GM19455 (cell line): ENCODE measurements at regions not wholly inside any gene's neighbourhood (a gene's known extent, or its start where the extent isn't known, plus 50 kb on each side); places are given as distances from the start of the nearest gene placed in this dataset.

Source experiments
- ATAC-seq: cut with Tn5 transposase; IDR thresholded peaks from one replicate; pipeline ENCODE4 v1.9.1; 2021; ENCODE audit not compliant: unreplicated experiment

DNA sequence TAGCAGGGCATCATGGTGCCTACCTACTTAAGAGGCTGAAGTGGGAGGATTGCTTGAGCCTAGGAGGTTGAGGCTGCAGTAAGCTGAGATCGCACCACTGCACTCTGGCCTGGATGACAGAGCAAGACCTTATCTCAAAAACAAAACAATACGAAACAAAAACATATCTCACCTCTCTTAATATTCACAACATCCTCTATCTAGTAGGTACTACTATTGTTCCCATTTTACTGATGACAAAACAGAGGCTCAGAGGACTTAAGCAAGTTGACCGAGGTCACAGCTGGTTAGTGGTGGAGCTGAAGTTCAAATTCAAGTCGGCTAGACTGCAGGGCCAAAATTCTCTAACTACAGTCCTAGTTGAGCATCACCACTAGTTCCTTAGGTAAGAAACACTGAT lies 172.3 kb upstream of the EEA1 start:
- no peak for ATAC-seq

DNA sequence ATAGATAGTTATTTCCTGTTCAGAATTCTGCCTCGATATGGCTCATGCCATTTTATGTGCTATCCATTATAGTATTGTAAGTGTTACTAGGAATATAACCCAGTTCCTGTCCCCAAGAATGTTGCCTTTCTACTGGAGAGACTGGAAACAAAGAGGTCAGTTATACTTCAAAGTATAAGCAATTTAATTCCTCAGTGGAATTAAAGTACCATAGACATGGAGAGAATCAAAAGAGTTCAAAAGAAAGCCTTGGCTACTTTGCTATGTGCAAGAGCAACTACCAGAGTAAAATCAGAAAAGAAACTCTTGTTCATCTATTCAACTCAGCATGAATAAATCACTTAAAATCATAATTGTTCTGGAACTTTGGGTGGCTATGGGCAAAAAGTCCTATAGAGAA lies 173.2 kb upstream of the EEA1 start:
- ATAC-seq, result no peak

DNA sequence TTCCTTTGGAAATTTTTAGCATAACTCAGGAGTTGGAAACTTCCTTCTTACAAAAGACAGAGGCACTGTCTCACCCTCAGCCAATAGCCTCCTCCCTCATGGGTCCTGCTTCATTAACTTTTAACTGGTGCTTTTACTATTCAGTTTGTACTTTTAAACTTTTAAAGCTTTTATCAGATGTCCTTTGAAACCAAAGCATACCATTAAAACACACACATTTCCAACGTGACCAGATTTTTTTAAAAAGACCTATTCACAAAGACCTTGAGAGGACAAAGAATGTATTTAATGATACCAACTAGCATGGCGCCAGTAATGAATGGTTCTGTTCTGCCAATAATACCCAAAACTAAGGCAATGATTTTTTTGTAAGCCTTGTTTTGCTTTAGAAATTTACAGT lies 173.6 kb upstream of the EEA1 start:
- no peak for ATAC-seq

DNA sequence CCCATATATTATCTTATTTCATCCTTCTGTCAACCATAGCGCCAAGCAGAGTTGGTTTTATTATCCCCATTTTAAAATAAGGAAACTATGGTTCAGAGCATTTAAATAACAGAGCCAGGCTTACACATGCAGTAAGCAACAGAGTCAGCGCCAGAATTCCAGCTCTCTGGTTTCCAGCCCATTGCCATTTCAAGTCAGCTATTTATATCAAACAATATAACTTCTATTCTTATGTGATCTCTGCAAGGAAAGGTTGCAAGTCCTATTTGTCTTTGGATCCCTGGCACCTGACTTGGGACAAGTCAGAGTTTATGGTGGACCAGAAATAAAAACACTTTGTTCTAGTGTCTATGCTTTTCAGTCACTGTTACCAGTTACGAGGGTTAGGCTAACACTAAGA lies 174.1 kb upstream of the EEA1 start:
- no peak for ATAC-seq

DNA sequence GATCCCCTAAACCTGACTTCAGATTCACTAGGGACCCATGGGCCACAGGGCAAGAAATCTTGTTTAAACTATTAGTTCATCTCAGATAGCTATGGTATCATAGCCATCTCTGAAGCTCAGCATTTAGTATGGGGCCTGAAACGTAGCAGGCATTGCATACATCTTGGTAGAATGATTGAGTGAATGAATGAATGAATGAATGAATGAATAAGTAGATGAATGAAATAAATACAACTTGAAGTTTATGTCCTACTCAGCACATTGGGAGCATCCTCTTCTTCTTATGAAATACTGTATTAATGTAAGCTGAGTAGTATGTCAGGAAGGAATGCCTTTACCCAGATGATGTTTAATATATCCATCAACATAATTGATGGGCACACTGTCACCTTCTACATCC lies 175.4 kb upstream of the EEA1 start:
- no peak for ATAC-seq

DNA sequence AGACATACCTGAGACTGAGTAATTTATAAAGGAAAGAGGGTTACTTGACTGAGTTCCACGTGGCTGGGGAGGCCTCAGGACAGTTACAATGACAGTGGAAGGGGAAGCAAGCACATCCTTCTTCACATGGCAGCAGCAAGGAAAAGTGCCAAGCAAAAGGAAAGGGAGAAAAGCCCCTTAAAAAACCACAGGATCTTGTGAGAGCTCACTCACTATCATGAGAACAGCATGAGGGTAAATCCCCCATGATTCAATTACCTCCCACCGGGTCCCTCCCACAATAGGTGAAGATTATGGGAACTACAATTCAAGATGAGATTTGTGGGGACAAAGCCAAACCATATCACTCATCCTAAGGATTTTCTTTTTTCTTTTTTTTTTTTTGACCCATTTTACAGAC lies 177.8 kb upstream of the EEA1 start:
- no peak for ATAC-seq

DNA sequence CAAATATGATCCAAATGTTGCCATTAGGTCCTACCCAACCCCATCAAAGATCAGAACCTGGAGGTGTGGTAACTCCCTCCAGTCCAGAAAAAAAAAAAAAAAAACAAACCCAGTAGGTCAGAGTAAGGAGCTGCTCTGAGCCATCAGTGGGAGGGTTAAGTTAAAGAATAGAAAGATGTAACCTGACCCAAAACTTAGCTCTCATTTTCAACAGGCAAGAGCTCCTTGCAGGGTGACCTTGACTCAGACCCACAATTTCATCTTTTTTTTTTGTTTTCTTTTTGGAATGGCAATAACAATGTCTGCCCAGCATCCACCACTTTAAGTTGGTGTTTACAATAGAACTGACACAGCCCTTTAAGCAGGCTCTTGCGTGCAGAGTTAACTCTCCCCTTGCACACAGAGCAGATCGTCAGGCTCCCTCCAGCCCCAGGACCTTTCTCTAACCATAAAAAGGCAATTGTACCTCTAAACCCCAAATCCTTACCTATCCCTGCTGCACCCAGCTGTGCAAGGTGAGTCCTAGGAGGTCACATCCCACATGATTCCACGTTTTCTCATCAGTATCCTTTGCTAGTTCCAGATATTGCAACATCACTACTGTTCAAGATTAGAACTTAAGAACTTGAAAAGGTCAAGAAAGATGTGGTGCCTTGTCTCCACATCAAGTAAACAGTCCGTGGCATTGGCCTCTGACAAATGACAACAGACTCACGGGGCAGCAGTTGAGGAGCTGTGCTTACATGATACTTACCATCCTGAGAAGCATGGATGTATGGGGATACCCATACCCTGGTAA lies 178.6 kb upstream of the EEA1 start:
- no peak for ATAC-seq

DNA sequence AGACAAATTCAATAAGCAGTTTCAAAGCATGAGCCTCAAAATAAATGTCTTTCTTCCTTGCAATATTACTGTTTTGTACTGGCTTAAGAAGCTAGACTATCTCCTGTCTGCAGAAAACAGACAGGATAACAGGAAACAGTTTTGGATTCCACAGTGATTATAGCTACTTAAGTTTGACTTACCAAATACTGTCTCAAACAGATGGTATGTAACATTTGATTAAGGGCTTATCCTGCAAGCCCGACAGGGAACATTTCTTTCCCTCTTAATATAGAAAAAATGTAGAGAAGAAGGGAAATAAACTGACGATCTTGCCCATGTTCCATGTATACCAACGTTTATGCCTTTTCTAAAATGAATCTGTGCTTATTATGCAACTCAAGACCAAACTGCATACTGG lies 179.9 kb upstream of the EEA1 start:
- no peak for ATAC-seq

DNA sequence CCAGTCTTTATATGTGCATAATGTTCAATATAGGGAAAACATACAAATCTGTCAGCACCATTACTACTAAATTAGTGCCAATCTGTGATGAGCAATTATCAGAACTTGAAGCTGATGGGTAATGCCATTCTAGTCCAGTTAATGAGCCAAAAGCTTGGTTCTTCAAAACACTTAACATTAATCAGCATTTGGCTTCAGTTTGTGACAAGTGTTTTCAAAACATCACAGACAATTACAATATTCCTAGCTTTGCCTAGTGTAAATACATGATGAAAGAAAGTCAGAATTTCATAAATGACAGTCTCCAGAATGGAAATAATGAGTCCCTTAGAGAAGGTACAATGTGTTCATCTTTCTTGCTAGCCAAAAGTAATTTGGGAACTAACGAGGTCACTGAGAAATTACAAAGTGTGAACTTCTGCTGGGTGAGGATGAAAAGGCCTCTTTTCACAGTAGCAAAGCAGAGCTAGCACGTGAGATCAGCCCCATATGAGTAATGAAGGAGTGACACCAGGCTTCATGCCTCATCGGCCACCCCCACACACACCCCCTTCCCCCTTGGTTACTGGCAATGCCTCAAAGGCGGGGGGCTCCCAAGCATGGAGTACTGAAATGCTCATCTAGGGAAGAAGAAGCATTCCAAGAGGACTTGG lies 180.6 kb upstream of the EEA1 start:
- ATAC-seq, result no peak

DNA sequence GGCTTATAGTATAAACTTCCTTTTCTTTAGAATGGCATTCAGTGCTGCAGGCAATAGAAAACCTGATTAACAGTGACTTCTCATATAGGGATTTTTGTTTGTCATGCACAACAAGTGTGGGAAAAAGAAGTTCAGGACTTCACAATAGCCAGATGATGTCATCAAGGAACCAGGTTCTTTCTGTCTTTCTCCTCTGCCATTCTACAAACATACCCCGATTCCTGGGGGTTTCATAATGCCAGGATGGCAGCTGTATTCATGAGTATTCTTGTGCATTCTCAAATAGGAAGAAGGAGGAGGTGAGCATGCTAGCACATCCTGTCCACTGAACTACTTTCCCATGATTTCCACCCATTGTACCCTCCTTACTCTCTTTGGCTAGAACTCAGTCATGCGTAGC lies 182.7 kb upstream of the EEA1 start:
- no peak for ATAC-seq

DNA sequence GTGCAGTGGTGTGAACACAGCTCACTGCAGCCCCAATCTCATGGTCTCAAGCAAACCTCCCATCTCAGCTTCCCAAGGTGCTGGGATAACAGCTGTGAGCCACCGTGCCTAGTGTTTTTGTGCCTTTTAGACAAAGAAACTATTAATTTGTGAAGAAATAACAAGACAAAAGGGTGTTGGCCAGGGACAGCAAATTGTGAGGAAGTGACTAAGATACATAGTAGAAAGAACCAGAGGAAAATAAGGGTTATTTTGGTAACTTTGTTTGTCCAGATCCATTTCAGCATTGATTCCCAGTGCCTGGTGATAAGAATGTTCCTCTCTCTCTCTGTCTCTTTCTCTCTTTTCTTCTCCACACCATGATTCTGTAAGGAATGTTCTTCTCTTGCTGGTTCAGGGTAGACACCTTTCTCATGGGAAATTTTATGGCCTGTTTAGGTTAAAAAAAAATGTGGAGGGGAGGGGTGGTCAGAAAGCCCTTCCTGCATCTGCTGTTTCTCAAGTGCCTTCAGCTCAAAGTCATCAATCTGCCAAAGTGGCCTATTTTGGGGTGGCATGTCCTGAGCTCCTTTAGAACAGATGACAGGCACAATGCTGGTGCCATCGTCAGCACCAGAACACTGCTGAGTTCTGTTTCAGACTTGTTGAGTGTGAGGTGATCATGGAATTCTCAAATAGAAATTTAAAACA lies 184.4 kb upstream of the EEA1 start:
- no peak for ATAC-seq

DNA sequence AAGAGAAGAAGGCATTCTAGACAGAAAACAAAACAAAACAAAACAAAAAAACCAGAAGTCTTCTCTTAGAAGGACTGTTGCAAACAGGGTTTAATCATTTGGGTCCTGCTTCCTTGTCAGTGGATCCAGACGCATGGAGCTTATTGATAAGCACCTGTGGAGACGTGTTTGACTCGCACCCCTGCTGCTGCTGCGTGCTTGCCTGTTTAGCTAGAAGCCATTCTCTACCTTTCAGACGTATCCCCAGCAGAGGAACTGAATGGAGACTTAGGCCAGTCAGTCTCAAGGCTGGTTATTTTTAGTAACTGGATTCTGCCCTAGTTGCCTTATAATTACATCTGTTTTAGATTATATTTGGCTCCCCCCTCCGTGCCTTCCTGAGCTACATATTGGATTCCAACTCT lies 186.1 kb upstream of the EEA1 start:
- ATAC-seq, result no peak

DNA sequence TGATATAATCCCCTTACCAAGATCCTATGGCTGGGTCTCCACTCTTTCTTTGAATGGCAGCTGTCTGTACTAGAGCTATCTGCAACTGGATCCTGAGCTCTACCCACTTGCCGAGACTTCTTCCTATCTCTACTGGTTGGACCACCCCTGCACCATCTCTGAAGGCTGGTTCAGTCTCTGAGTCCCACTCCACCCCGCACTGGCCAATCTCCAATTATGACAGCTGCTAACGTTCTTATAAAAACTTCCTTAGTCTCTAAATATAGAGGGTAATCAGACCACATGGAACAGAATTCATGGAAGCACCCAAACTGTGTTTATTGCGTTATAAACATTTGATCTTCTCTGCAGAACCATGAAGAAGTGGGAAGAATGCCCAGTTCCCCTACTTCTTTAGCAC lies 186.6 kb upstream of the EEA1 start:
- ATAC-seq, result no peak

DNA sequence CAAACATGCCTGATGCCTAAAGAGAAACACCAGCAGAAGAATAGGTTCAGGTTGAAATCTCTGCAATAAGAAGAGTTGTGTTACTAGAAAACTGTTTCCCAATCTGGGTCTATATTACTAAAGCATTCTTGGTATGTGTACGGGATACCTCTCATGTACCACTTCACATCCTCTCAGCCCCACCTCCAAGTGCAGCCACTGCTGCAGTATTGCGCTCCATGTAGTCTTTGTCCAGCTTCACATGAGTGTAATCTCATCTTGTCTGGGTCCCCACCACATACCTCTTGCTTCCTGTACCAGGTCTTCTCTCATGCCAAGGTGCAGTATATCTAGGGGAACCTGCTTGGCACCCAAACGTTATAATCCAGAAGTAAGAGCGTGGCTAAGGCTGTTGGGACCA lies 187.5 kb upstream of the EEA1 start:
- no peak for ATAC-seq

DNA sequence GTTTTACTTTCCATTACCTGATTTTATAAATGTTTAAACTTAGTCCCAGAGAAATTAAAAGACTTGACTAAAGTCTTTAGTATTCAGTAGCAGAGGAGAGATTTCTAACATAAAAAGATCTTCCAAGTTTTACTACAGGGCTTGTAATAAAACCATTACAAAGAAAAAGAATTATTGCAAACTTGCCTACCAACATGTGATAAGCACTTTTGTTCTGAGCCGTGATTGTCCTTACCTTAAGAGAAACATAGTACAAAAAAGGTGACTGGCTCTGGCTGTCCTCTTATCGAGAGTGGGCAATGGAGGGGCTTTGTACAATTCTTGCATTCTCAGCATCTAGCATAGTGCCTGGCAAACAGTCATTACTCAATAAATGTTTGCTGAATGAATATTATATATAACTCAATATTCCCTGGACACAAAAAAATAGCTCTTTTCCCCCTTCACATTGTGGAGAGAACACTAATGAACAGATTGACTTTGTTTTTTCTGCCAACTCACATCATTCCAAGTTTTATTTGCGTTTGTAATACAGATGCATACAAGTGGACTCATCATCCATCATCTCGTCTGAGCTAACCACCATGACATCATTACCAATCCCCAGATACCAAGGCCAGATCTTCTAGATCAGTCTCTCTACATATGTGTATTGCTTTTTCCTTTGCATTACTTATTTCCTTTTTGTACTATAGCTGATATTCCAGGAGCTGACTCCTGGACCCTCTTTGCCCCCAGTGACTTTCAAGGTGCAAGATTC lies 192.8 kb upstream of the EEA1 start:
- ATAC-seq, result no peak

DNA sequence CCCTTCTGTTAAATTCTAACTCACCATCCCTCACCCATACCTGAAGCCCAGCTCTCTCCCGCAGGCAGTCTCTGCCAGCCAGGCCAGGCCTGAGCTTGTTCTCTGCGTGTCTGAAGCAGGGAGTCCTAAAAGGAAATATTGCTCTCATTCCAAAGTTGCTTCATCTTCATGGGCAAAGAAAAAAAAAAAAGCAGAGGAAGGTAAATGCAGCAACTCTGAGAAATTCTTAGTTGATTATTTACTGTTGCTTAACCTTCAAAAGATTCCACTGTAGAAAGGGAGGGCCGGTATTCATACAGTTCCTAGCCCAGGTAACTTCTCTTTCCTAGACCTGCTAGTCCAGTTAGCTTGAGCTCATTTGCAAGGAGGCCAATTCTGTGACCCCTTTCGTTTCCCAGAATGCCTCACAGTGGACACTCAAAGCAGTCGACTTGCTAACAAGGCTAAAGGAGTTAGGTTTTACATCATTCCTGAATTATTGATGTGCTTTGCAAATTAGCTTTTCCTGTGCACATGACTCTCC lies 193.5 kb upstream of the EEA1 start:
- ATAC-seq, result no peak

DNA sequence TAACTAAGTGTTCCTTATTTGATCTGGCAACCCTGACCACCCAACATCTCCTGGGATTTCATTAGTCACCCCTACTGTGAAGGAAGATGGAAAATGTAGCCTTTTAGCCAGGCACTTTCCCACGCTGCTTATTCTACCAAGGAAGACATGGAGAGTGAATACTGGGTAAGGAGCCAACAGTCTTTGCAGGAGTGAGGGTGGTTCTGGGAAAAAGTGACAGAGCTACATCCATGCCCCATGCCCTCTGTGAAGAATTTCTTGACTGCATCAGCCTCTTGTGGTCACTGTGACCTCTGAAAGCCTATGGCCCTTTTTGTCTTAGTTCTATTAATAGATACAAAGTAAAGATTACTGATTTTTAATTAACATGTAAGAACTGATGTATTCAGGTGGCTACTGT lies 196.0 kb upstream of the EEA1 start:
- ATAC-seq, result no peak

DNA sequence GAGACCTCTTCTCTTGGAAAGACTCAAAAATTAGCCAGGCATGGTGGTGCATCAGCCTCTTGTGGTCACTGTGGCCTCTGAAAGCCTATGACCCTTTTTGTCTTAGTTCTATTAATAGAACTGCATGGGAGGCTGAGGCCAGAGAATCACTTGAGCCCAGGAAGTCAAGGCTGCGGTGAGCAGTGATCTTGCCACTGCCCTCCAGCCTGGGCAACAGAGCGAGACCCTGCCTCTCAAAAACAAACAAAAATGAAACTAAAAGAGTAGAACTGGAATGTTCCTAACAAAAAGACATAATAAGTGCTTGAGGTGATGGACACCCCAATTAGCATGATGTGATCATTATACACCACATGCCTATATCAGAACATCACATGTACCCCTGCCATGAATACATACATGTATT lies 197.0 kb upstream of the EEA1 start:
- no peak for ATAC-seq

DNA sequence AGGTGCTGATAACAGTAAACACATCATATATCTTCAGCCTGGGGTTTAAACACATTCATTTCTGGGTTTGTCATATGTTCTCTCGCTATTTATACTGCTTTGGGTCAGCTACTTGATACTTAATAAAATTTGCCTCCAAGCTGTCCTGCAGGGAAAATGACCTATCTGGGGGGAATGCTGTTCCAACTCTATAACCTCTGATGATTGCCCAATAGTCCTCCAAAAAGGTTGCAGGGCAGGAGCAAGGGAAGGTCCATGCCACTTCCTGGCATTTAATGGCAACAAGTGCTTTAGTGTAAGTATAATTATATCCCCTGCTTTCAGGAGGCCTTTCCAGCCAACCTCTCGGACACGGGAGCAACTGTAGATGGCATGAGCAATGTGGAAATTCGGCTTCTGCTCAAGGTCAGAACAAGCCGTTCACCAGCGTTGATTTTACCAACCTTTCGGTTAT lies 198.0 kb upstream of the EEA1 start:
- ATAC-seq, result no peak

DNA sequence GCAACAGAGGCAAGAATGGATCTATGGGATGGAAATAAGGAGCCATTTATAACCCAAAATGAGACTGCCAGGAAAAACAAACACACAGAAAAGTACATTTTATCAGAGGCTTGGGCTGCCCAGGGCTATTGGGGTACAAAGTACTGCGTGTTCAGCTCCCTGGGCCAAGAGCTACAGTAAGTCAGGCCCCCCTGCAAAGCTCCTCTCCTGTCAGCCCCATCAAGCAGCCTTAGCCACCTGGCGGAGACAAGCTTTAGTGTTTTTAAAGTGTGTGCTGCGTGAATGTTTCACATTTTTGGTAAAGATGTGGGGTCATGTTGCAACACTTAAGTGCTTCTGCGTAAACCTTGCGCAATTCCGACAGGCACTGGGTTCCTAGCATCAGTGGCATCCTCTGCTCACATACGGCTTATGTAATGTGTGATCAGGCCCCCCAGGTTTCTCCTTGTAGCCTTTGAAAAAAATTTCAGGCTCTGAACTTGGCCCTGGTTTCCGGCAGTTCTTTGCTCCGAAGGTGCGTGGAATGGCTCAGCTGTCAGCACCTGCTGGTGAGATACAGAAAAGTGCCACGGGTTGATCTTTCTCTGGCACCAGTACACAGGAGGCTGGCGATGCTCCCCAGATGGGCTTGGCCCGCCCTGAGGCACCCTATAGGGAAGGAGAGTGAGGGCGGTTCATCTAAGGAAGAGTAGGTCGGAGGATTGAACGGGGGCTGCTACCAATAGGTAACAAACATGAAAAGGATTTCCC lies 198.7 kb upstream of the EEA1 start:
- ATAC-seq, result no peak

DNA sequence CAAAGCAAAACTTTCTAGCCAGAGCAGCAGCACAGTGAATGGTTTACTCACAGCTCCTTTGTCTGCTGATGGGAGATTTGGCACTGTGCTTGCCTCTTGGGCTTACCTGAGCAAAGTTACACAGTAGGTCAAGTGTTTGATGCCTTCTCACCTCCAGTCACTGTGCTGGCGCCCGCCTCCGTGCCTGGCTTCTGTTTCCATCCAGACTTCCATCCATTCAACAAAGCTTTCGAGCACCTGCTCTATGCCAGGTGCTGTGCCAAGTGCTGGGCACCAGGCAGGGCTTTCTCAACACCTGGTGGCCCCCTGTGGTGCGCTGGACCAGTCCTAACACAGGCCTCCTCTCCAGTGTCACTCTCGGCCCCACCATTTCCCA lies 199.2 kb upstream of the EEA1 start:
- no peak for ATAC-seq
